ENCODE measurements at regions not wholly inside any gene's neighbourhood (a gene's known extent, or its start where the extent isn't known, plus 50 kb on each side); places are given as distances from the start of the nearest gene placed in this dataset.

DNA sequence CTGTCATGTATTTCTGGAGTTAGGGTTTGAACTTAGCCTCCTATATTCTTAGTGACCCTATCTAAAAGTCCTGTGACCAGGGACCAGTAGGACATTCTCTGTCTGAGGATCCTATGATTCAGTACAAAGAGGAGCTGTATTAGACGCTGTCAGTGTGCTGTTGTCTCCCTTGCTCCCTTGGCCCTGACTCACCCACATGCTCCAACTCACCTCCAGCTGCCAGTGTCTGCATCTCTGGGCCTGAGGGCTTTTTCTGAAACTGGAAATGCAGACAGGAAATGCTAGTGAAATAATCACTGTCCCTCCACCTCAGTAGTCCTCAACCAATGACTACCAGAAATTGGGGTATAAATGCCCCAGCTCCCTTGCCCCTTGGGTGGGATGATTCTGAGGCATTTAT, 535.3 kb upstream of the RPS6KA3 start:
- no peaks in the 10 kb centered on the region for H3K4me1 ChIP-seq (ENCODE audit: control insufficient read depth in 1 of 2, insufficient read depth in 2 of 2, low read depth in 1 of 2, low read length in 1 of 2)
- no peaks in the 10 kb centered on the region for H3K27me3 ChIP-seq (ENCODE audit: insufficient read depth)
- H3K9me3 ChIP-seq, result no peaks in the 10 kb centered on the region
- 25% methylated on average over 1 of the region's 1 CpG for WGBS (ENCODE audit: low lambda C conversion rate)
- TF ChIP-seq FOSL2 (IDR thresholded peaks at IDR 0.05; ENCODE audit: borderline replicate concordance, low read depth), result no peak
- TF ChIP-seq RCOR1 (IDR thresholded peaks at IDR 0.05; ENCODE audit: low read length), result no peak
- TF ChIP-seq POLR2AphosphoS5 (IDR thresholded peaks at IDR 0.05; ENCODE audit: low read depth, low read length), result no peak
- no peak overlapping the region for H3K9ac ChIP-seq
- ChIA-PET POLR2A (no interaction called here), CTCF (no interaction called here)
- H3F3A ChIP-seq (replicated peaks; ENCODE audit: insufficient read depth), result no peaks in the 10 kb centered on the region
- H4K20me1 ChIP-seq (ENCODE audit: insufficient read depth), result no peaks in the 10 kb centered on the region
- no peaks in the 10 kb centered on the region for H3K79me2 ChIP-seq (ENCODE audit: insufficient read depth)
- H2AFZ ChIP-seq (ENCODE audit: low read depth), result no peak overlapping the region
- no peaks in the 10 kb centered on the region for H3K9me2 ChIP-seq
- H3K4me2 ChIP-seq, result no peak overlapping the region
- DNase-seq, result no peak
- no peaks in the 10 kb centered on the region for H3K36me3 ChIP-seq (replicated peaks in 1 of 2; ENCODE audit: control insufficient read depth in 1 of 2, insufficient read depth in 2 of 2, low read length in 1 of 2)
- no peak overlapping the region for H3K4me3 ChIP-seq (ENCODE audit: low read depth in 2 of 2, low read length in 1 of 2)
- H3K27ac ChIP-seq (ENCODE audit: low read depth in 2 of 2, low read length in 1 of 2), result no peak overlapping the region

- Histone ChIP-seq H3K27ac (ENCODE audit: low read depth in 2 of 2, low read length in 1 of 2) (no peak overlapping the region), H4K20me1 (ENCODE audit: insufficient read depth) (no peaks in the 10 kb centered on the region), H3K4me2 (no peak overlapping the region), H2AFZ (ENCODE audit: low read depth) (no peak overlapping the region), H3K4me3 (ENCODE audit: low read depth in 2 of 2, low read length in 1 of 2) (no peak overlapping the region), H3K9me2 (0 out of 2 replicates have a peak, but pooled peaks cover 3% of the 10 kb centered on the region), H3K79me2 (ENCODE audit: insufficient read depth) (no peaks in the 10 kb centered on the region), H3K4me1 (ENCODE audit: control insufficient read depth in 1 of 2, insufficient read depth in 2 of 2, low read depth in 1 of 2, low read length in 1 of 2) (no peaks in the 10 kb centered on the region), H3K9ac (no peak overlapping the region), H3K9me3 (no peaks in the 10 kb centered on the region), H3F3A (replicated peaks; ENCODE audit: insufficient read depth) (no peaks in the 10 kb centered on the region), H3K36me3 (replicated peaks in 1 of 2; ENCODE audit: control insufficient read depth in 1 of 2, insufficient read depth in 2 of 2, low read length in 1 of 2) (no peaks in the 10 kb centered on the region), H3K27me3 (ENCODE audit: insufficient read depth) (no peaks in the 10 kb centered on the region)
- CTCF ChIA-PET, result no interaction called here
- POLR2A ChIA-PET, result no interaction called here
- WGBS (ENCODE audit: low lambda C conversion rate), result 24% methylated on average over 2 of the region's 2 CpGs
- TF ChIP-seq, protein P1, sequence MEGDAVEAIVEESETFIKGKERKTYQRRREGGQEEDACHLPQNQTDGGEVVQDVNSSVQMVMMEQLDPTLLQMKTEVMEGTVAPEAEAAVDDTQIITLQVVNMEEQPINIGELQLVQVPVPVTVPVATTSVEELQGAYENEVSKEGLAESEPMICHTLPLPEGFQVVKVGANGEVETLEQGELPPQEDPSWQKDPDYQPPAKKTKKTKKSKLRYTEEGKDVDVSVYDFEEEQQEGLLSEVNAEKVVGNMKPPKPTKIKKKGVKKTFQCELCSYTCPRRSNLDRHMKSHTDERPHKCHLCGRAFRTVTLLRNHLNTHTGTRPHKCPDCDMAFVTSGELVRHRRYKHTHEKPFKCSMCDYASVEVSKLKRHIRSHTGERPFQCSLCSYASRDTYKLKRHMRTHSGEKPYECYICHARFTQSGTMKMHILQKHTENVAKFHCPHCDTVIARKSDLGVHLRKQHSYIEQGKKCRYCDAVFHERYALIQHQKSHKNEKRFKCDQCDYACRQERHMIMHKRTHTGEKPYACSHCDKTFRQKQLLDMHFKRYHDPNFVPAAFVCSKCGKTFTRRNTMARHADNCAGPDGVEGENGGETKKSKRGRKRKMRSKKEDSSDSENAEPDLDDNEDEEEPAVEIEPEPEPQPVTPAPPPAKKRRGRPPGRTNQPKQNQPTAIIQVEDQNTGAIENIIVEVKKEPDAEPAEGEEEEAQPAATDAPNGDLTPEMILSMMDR (IDR thresholded peaks at IDR 0.05), result no peak
- TF ChIP-seq, protein P2, sequence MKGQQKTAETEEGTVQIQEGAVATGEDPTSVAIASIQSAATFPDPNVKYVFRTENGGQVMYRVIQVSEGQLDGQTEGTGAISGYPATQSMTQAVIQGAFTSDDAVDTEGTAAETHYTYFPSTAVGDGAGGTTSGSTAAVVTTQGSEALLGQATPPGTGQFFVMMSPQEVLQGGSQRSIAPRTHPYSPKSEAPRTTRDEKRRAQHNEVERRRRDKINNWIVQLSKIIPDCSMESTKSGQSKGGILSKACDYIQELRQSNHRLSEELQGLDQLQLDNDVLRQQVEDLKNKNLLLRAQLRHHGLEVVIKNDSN (IDR thresholded peaks at IDR 0.05; ENCODE audit: borderline replicate concordance, low read depth), result no peak
- TF ChIP-seq TEAD4 (IDR thresholded peaks at IDR 0.05; ENCODE audit: borderline replicate concordance, insufficient read depth) (no peak), RAD21 (IDR thresholded peaks at IDR 0.05; ENCODE audit: low read length) (no peak), NFIC (IDR thresholded peaks at IDR 0.05; ENCODE audit: borderline replicate concordance) (no peak), FOXM1 (IDR thresholded peaks at IDR 0.05; ENCODE audit: low read depth) (no peak), FOSL2 (IDR thresholded peaks at IDR 0.05; ENCODE audit: borderline replicate concordance, low read depth) (no peak), RXRA (IDR thresholded peaks at IDR 0.05; ENCODE audit: borderline replicate concordance, low read depth) (no peak), ZBTB33 (IDR thresholded peaks at IDR 0.05; ENCODE audit: borderline replicate concordance, low read depth) (no peak), FOXJ3 (CRISPR knock-in tag; IDR thresholded peaks at IDR 0.05) (no peak), RCOR1 (IDR thresholded peaks at IDR 0.05; ENCODE audit: low read length) (no peak)
- DNase-seq, result no peak
These were observed 529.7 kb upstream of the RPS6KA3 start for GRCh38 chrX:20796450-20796849.
